ENCODE measurements at regions not wholly inside any gene's neighbourhood (a gene's known extent, or its start where the extent isn't known, plus 50 kb on each side); places are given as distances from the start of the nearest gene placed in this dataset.

DNA sequence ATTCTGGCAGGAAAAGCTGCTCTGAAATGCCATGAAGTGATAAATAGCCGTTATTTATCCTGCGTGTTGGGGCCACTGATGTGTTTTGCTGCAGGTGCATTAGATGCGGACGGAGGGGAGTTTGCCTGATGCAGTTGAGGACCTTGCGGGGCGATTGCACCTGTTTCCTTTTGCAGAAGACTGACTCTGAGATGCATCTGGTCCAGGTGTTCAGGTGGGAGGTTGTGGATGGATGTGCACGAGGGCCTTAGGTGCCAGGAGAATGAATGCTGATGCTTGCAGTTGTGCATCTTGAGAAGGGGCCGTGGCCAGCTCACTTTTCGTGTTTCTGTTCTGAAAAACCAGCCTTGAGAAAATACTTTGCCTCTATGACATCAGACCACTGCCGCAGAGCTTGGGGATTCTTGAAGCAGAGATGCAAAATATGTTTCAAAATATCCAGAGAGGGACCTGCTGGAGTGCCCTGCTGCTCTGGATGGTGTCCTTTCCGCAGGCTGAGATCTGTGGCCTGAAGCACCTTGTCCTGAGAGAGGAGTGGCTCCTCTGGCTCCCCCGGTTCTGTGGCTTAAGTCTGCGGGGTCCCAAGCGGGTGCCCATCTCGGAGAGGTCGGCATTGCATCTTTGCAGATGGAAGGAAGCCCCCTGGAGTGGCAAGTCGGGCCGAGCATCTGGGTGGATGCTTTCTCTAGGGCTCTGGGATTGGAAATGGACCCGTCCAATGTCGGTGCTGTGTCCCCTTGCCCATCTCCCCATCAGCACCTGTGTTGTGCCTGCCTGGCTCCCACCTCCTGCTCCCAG lies 1031.1 kb downstream of the TBC1D22A start:
- no peak for DNase-seq (ENCODE audit: low read depth)

DNA sequence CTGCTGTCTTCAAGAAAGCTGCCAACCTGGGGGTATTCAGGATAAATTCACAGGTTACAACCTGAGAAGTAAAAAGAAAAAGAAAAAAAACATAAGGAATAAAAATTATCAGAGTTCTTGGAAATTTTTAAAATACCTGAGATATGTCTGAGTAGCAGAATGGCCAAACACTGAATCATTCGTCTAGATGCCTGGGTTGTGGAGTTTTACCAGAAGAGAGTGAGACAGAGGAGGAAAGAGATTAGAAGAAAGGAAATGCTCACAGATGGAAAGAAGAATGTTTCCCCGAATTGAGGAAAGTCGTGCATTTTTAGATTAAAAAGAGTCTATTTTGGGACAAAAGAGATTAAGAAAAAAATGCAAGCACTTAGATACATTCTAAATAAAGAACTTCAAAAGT lies 1026.7 kb downstream of the TBC1D22A start:
- no peak for DNase-seq (ENCODE audit: low read depth)

DNA sequence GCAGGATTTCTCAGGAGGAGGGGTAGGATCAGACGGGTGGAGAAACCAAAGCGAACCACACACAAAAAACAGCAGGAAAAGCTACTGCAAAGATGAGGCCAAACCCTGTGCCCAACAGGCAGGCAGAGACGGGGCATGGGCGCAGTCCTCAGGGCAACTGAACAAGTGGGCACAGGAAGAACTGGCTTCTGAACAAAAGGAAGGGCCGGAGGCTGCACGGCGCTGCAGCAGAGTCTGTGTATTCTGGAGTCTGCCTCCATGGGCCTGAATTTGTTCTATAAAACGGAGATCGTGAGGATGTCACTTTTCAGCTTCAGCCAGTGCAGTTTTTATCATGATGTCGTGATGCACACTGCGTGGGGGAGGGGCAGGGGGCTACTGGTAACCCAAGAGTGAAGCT lies 1026.0 kb downstream of the TBC1D22A start:
- no peak for DNase-seq (ENCODE audit: low read depth)

DNA sequence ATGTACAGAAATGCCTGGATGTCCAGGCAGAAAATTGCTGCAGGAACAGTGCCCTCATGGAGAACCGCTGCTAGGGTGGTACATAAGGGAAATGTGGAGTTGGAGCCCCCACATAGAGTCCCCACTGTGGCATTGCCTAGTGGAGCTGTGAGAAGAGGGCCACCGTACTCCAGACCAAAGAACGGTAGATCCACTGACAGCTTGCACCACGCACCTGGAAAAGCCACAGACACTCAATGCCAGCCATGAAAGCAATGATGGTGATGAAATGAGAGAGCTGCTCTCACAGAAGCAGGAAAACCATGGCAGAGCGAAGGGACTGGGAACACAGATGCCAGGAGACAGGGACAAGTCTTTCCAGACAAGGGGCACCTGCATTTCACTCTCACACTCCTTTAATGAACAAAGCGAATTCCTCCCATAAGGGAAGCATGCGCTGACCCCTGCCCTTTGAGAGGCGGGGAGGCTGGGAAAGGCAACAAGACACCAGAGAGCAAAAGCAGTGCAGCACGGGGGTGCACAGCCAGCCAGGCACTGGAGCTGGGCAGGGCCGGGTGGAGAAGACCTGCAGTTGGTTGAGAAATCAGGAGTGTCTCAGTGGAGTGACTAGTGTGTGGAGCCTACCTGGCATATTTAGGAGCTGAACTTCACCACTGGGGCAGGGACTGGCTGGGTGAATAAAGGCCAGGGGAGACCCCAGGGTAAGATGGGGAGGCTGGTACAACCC lies 1025.2 kb downstream of the TBC1D22A start:
- no peak for DNase-seq (ENCODE audit: low read depth)

DNA sequence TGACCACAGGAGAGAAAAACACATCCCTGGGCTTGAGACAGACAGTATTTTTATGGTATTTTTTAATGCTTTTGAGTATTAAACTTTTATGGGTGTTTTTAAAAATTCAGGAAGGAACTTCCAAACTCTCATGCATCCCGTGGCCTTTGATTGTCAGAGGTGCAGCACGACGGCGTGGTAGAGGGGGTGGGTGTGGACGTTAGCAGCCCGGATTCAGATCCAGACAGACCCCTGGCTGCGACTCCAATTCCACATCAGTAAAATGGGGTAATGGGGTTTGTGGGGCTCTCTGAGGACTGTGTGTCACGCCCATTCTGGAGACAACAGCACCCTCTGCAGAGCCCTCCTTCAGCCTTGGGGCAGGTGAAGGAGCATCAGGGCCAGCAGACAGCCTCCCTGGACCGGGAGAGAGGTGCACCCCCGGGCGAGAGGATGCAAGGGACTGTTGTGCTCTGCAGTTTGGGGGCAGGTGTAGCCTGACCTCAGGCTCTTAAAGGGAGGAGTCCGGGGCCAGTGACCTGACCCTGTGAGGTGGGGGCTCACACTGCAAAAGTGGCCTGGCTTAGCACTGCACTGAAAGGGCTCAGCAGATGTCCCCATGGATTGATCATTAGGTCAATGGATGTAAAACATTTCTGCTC lies 1024.3 kb downstream of the TBC1D22A start:
- no peak for DNase-seq (ENCODE audit: low read depth)

DNA sequence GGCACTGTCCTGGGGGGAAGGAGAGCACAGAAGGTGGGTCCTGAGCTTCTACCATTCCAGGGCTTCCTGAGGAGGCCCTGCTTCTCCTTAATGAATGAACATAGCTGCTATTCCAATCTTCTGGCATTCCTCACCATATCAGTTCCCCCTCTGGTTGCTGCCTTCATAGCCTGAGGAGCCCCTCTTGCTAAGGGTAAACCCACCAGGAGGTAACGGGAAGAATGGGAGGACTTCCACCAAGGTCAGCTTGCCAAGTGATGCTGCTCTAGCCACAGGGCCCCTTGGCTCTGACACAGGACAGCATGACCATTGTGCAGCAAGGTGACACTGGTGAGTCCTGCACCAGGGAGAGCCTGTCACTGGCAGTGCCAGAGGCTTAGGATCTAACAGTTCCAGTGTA lies 1022.5 kb downstream of the TBC1D22A start:
- no peak for DNase-seq (ENCODE audit: low read depth)

DNA sequence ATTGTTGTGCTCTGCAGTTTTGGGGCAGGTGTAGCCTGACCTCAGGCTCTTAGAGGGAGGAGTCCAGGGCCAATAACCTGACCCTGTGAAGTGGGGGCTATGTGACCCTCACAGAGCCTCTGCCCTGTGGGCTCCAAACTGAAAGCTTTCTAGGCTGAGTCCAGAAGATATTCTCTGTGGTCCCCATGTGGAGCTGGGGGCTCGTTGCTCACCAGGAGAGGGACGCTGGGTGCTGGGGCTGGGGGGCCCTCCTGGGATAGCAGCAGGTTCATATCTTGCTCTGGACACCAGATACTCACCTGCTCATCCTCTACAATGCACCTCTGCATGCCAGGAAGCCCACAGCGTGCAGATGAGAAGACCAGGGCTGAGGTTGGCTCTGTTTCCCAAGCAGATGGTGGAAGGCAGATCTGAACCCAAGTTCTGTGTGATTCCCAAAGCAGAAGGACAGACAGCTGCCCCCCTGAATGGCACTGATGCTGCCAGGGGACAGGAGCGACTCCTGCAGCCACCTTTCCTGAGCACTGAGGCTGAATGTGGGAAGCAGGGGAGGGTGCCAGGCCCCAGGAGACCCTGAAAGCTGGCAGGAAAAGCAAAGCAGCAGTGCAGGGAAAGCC lies 1022.0 kb downstream of the TBC1D22A start:
- no peak for DNase-seq (ENCODE audit: low read depth)

DNA sequence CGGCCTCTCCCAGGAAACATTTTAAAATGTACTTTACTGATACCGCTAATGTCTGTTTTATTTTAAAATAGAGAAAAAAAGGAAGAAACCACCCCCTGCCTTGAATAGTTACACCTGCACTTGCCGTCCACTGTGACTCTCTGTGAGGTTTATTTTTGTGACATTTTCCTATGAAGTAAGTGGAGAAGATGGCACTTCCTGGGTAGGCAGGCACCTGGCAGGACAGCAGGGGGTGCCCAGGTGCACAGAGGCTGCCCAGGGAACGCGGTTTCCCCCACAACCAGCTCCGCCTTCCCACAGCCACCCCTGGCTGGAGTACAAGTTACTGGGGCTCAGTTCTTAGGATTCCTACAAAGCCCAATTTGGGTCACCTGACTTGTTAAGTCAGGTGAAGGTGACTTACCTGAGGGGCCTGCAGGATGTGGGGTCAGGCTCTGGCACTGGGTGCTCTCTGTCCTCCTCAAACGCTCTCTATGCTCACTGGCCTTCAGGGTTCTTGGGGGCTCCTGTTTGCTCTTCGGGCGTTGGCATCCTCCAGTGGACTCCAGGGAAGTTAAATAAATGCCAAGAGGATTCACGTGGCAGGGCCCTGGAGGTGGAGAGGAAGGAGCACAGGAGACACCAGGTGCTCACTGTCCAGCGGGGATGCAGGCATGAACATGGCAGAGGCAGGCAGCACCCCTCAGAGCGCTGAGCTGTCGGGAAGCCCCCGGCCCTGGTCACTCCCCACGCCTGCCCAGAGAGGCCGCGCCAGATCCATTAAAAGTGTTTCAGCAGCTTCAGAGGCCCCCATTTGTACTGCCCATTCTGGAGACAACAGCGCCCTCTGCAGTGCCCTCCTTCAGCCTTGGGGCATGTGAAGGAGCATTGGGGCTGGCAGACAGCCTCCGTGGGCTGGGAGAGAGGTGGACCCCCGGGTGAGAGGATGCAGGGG lies 1021.2 kb downstream of the TBC1D22A start:
- DNase-seq (ENCODE audit: low read depth), result no peak

DNA sequence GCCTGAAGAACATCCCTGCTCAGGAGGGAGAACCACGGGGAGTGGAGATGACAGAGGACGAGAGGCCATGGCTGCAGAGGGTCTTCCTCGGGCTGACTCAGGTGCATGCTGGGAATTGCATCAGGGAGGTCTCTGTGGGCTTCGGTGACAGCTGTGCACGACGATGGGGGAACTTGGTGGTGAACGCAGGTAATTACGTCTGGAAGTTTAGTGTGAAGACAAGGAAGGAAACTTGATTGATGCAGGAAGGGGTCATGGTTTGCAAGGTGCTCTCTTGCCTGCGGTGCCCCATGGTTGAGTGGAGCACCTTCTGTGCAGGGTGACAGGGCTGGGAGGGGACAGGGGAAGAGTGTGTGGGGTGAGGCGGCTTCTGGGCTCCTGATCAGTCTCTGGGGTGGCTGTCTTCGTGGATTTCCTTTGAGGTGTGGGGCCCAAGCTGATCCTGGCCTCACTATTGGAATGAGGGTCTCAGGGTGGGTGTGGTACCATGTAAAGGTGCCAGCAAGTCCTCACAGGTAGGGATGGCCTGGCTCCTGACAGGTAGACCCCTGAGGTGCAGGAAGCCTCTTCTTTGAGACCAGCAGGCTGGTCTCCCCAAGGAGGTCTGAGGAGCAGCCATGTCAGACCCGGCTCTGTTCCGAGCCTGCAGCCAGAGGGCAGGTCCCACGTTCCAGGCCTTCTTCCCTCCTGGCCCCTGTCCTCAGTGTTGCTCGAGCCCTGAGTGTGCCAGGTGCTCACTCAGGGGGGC lies 1020.1 kb downstream of the TBC1D22A start:
- no peak for DNase-seq (ENCODE audit: low read depth)

DNA sequence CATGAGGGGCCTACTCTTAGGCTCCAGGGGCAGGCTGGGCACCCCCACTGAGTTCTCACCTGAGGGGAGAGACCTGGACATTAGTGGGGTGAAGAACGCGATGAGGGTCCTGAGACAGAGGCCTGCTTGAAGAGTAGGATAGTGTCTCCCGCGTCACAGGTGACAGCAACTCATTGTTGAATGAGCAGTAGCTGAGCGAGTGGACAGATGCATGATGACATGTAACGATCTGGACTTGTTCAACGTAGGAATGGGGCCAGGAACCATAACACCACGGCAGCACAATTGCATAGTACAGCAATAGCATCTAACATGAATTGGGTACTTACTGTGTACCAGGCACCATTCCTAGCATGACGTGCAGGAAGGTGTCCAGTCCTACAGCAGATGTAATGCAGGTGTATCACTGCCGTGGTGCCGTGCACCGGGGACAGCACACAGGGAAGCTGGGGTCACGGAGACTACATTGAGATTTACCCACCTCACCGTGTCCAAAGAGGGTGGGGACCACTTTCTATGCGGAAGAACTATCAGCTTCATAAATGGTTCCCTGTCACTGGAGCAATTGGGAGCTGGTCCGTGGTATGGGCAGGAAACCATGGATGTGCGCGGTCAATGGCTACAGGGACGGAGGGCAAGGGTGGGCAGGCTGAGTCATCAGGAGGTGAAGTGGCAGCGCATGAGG lies 1019.1 kb downstream of the TBC1D22A start:
- no peak for DNase-seq (ENCODE audit: low read depth)

DNA sequence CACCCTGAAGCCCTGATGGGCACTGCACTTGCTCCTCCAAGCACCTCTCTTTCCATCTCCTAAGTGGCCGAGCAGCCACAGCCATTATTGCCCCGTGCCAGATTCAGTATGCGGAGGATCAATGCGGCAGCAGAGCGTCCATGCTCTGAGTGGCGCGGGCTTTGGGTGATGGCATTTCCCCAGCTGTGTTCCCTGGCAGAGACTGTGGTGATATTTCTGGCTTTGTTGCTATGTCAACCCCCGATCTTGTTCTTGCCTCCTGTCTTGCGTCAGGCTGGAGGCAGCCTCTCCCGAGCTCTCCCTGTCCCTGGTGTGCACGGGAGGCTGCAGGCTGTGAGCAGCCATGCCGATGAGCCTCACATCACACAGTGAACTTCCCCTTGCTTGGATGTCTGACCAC lies 1018.6 kb downstream of the TBC1D22A start:
- DNase-seq (ENCODE audit: low read depth), result no peak

DNA sequence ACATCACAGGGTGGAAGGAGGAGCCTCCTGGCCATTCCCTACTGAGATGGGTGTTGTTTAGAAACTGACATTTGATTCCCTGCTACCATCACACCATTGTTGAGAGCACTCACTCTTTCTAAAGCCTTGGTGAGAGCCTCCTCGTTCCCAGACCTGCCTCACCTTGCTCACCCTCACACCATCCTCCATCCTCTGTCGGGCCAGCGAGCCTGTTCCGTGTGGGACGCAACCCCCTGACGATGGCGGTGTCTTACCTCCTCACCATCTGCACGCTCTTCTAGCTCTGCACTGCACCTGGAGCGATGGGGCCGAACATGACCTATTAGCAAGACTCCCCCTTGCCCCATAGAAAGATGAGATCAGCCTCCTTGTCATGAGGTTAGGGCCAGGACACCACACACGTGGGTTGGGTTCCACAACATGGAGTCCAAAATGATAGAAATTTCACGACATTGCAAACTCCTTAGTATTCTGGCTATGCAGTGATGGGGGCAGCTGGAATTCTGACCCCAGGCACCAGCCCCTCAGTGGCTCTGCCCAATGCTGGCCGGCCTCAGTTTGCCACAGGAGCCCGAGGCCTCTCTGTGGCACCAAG lies 1017.9 kb downstream of the TBC1D22A start:
- no peak for DNase-seq (ENCODE audit: low read depth)

DNA sequence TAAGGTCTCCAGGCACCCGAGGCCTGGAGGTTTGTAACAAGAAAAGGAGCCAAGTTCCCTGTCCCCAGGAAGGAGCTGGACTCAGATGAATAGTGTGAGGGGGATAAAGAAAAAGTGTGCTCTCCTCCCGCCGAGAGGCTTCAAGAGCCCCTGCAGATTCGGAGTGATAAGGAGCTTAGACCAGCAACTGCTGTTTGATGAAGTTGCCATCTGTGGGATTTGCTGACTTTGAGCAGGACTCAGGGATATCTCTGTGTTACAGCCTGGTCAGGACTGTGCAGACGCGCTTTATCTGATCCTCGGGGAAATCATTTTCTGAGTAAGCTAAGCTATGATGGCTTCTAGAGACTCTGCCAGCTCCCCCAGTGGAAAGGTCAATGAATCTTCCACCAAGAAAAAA lies 1017.0 kb downstream of the TBC1D22A start:
- no peak for DNase-seq (ENCODE audit: low read depth)

DNA sequence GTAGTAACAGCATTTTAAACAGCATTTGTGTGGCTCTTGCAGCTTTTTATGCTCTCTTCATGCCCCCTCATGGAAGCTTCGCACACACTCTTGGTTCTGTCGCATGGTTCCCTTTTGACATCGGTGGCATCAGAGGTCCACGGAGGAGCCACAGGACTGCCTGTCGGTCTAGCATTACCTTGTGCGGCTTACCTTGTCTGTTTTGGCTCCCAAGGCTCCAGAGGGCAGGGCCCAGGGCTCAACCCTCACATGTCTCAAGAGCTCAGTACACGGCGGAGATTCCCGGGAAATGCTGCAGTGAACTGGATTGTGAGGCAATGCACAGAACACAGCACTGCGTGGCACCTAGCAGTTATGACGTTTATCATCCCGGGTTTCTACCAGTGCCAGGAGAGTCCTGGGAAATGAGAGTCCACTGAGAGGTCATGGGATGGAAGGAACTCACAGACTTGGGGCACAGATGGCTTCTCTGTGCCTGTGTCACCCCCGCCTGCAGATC lies 1015.8 kb downstream of the TBC1D22A start:
- no peak for DNase-seq (ENCODE audit: low read depth)

DNA sequence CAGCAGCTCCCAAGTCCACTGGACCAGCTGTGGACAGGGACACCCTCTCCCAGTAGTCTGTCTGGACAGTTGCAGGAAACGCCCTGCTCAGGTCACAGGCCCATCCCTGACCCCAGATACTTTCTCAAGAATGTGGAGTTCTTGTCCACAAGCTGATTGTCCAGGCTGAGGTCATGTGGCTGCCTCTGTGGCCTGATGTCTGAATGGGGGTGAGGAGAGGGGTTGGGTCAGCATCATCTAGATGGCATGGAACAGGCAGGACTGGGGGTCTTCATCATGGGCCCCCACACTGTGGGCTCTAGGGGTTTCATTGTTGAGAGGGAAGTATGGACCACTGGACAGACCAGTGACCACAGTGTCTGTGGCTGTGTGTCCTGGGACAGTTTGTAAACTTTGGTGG lies 1015.0 kb downstream of the TBC1D22A start:
- no peak for DNase-seq (ENCODE audit: low read depth)

DNA sequence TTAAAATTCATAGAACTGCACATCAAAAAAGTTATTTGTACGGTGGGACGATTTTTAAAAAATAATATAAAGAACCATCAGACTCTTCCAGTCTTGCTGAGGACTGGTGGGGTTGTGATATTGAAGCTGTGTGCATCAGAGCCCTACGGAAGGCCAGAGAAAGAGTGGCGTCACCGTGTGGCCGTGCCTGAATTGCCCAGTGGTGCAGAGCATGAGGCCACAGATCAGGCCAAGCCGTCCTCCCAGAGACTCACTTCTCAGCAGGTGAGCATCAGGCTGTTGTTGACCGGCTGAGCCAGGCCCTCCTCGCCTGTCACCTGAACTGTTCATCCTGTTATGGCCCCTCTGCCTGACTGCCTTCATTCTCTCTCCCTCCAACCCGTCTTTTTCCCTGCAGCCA lies 1013.9 kb downstream of the TBC1D22A start:
- DNase-seq (ENCODE audit: low read depth), result no peak

DNA sequence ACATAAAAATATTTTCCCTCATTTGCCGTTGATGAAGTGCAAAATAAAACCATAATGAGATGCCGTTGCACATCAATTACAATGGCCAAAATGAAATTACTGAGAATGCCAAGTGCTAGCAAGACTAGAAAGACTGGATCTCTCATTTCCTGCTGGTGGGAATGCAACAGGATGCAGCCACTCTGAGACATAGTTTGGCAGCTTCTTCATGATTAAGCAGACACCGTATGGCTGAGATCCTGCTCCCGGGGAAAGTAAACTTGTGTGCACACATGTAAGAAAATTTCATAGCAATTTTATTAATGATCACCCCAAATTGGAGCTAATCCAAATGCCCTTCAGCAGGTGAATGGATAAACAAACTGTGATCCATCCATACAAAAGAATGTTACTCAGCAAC lies 1013.2 kb downstream of the TBC1D22A start:
- no peak for DNase-seq (ENCODE audit: low read depth)

DNA sequence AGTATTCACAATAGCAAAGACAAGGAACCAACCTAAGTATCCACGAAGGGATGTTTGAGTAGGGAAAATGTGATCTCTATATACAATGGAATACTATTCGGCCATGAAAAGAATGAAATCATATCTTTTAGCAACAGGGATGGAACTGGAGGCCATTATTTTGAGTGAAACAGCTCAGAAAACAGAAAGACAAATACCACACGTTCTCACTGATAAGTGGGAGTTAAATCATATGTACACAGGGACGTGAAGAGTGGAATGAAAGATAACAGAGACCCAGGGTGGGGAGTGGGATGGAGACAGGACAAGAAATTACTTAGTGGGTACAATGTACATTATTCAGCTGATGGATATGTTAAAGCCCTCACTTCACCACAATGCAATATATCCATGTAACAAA lies 1012.7 kb downstream of the TBC1D22A start:
- DNase-seq (ENCODE audit: low read depth), result no peak

DNA sequence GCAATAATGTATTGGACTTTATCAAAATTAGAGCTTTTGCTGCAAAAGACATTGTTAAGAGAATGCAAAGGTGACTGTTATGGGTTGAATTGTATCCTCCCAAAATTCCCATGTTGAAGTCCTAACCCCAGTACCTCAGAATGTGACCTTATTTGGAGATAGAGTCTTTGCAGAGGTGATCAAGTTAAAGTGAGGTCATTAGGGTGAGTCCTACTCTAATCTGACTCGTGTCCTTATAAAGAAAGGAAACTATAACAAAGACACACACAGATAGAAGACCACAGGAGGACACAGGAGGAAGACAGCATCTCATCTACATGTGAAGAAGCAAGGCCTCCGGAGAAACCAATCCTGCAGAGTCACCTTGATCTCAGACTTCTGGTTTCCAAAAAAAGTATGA lies 1011.2 kb downstream of the TBC1D22A start:
- no peak for DNase-seq (ENCODE audit: low read depth)

DNA sequence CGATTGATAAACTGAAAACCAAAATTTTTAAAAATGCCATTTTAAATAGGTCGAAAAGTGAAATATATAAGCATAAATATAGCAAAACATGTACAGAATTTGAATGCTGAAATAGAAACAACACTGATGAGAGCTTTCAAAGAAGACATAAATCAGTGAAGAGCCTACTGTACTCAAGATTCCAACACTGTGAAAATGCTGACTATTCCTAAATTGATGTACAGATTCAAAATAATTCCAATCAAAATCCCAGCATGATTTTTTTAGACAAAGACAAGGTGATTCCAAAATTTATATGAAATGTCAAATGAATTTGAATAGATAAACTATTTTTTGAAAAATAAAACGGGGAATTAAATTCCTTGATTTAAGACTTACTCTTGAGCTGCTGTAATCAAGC lies 1010.4 kb downstream of the TBC1D22A start:
- no peak for DNase-seq (ENCODE audit: low read depth)

All from GM04503 (cell line).